HG03521 (cell line): ENCODE measurements at regions not wholly inside any gene's neighbourhood (a gene's known extent, or its start where the extent isn't known, plus 50 kb on each side); places are given as distances from the start of the nearest gene placed in this dataset.
"Not testable (repeated sequence)": the region's sequence is repeated elsewhere in the genome, so short reads cannot be mapped to it uniquely, and the experiment has no call there.

ENCODE experiments used
- ATAC-seq: cut with Tn5 transposase; IDR thresholded peaks from one replicate; pipeline ENCODE4 v1.9.1; 2021; ENCODE audit warnings: mild to moderate bottlenecking, moderate library complexity; ENCODE audit not compliant: unreplicated experiment

DNA sequence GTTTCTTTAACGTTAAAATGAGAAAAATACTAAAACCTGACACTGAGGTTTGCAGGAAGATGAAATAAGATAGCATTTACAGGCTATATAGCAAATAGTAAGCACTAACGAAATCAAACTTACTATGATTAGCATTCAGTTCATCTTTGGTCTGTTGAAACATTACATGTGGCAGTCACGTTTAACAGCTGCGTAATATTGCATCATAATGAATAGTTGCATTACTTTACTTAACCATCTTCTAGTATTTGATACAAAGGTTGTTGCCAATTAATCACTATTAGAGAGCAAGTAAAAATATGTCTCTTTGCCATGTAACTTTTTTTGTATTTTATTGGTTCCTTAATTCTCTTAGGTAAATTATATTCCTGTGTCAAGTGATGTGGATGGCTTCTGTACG, 131.8 kb upstream of the GHITM start:
- ATAC-seq: no peak

- peak; percentile 51 for ATAC-seq
Measured at GRCh38 chr10:84008878-84009277, 130.4 kb upstream of the GHITM start.

DNA sequence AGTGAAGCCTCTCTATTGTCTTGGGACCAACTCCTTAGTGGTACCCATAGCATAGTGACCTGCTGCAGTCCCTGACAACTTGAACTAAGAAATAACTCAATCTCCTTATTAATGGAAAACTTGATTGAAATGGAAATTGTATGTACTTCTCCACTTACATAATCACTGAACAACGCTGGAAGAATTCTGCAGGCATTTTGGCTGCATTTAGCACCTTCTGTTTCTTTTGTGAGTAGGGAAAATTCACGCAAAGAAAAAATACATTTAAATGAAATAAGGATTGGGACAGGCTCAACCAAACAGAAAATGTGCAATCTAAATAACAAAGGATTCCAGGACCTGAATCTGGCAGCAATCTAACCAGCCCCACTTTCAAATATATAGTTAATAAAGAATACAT, 126.9 kb upstream of the GHITM start:
- no peak for ATAC-seq

DNA sequence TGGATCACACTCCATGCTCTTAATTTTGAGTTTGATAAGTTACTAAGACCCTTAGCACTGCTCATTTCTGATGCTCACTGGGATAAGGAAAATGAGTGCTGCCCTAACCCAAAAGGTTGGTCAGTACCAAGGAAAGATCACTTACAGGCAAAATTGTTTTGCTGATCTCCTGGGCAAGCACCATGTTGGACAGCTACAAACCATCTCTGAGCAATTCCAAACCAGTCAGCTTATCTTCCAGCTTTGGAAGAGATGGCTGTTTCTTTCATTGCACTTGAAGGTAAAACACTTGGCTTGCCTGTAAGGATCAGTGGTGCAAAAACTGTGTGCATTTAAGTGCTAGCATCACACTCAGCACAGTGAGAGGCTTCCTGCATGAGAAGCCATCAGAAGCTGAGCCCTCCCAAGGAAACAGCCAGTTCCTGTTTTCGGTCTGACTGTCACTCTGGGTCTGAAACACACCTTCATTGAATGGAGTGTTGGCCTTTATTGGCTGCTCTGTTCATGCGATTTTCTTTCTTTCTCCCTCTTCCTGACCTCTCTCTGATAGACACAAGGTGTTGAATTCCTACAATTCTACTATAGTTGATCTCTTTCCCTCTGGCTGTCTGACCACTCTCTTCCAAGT, 126.4 kb upstream of the GHITM start:
- peak; percentile 91 for ATAC-seq

- ATAC-seq: no peak
Measured at GRCh38 chr10:84015877-84016595, 123.3 kb upstream of the GHITM start.

GRCh38 chr10:84018826-84019225, 120.5 kb upstream of the GHITM start:
- no peak for ATAC-seq

DNA sequence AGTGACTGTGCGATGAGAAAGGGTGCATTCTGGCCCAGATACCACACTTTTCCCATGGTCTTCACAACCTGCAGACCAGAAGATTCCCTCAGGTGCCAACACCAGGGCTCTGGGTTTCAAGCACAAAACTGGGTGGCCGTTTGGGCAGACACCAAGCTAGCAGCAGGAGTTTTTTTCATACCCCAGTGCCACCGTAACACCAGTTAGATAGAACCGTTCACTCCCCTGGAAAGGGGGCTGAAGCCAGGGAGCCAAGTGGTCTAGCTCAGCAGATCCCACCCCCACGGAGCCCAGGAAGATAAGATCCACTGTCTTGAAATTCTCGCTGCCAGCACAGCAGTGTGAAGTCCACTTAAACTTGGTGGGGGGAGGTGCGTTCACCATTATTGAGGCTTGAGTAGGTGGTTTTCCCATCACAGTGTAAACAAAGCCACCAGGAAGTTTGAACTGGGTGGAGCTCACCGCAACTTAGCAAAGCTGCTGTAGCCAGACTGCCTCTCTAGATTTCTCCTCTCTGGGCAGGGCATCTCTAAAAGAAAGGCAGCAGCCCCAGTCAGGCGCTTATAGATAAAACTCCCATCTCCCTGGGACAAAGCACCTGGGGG, 119.4 kb upstream of the GHITM start:
- ATAC-seq: not testable (repeated sequence)

DNA sequence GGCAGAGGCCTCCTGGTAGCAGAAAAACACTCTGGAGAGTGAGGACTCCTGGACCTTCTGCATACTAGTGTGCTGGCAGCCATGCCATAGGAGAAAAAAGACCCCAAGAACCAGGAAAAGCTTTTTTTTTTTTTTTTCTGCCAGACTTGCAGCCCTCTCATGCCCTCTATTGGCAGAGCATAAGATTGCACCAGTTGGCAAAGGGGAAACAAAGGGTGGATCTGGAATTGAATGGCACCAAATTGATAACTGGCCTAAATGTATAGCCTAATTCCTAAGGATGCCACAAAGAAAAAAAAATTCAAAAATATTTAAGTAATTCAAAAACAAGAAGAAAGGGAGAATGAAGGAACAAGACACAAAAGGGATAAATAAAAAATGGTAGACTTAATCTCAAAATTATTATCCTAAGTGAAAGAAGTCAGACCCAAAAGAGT, 112.5 kb upstream of the GHITM start:
- no peak for ATAC-seq

DNA sequence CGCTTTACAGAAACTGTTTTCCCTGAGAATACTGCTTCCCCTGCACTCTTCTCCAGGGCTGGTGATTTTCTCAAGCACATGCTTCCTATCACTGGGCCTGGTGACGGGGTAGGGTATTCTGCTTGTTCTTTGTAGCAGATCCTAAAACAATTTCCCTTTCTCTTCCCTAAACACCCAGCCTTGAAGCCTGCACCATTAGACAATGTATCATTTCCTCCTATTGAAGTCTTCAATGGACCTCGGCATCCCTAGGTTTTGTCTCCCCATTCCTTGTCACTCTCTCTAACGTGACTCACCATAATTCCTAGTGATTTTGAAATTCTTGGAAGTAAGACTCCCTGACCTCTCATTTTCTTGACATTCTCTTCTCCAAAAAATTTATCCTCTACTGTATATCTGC, 109.5 kb upstream of the GHITM start:
- no peak for ATAC-seq

DNA sequence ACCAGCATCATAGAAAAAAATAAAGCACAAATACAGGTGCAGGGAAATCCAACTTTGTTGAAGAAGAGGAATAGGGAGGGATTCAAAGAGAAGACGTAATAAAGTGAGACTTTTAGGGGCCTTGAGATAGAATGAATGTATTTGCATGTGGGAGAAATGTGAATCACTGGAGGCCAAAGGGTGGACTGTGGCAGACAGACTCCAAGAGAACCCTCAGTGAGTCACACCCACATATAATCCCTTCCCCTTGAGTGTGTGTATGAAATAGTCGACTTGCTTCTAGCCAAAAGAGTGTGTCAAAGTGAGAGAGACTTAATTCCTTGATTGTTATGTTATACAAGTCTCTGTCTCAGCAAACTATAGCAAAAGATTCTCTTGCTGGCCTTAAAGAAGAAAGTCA, 101.3 kb upstream of the GHITM start:
- ATAC-seq: no peak

DNA sequence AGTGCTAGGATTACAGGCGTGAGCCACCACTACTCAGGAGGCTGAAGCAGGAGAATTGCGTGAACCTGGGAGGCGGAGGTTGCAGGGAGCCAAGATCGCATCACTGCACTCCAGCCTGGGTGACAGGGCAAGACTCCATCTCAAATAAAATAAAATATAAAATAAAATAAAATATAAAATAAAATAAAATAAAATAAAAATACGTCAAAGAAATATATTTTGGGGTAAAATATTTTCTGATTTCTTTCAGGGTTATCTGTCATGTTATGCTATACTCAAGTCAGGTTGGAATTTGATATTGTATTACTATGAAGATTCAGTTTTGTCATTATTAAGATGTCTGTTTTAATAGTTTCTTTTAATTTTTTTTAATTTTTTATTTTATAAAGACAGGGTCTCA, 99.4 kb upstream of the GHITM start:
- ATAC-seq: no peak

DNA sequence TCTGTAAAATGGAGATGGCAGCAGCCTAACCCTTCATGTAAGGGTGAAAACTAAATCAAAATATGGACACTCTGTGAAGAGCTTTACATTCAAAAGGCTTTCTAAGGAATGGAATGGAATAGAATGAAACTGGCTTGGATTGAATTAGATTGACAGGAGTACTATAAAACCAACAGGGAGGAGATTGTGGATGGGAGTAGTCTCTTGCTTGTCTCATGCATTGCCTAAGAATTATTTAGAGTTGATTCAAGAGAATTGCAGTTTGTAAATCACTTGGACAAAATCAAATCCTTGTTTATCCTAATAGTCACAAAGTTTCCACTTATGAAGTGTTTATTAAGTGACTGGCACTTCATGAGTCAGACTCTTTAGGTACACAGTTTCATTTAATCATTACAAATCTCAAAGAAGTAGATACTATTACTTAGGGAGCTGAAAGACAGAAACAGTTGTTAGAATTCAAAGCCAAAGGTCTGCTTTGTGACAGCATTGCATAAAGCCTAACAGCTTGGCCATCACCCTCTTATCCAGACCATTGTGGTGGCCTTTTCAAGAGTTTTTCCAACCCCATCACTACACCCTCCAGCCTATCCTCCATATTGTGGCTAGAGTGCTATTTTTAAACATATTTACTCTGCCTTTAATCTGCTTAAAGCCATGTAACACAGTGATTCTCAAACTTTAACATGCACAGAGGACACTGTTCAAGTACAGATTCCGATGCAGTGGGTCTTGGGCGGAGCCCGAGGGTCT, 91.9 kb upstream of the GHITM start:
- no peak for ATAC-seq

GRCh38 chr10:84049645-84050011, 89.7 kb upstream of the GHITM start:
- ATAC-seq: no peak

DNA sequence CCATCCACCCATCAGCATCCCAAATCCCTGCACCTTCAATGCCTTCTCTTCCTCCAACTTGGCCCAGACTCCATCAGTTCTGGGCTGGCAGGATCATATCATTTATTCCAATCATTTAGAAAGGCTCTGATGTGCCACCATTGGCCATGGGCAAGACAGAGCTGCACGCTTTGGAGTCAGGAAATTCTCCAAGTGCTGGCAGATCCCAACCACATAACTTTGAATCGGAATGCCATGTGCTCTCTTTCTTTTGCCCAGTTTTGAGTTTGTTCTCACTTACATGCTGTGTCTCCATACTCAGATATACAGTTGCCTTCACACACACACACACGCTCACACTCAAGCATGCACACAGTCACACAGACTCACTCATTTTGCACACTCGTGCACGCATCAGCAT, 85.7 kb upstream of the GHITM start:
- no peak for ATAC-seq

GRCh38 chr10:84054743-84055142, 84.6 kb upstream of the GHITM start:
- ATAC-seq: no peak

GRCh38 chr10:84059526-84059925, 79.8 kb upstream of the GHITM start:
- no peak for ATAC-seq

DNA sequence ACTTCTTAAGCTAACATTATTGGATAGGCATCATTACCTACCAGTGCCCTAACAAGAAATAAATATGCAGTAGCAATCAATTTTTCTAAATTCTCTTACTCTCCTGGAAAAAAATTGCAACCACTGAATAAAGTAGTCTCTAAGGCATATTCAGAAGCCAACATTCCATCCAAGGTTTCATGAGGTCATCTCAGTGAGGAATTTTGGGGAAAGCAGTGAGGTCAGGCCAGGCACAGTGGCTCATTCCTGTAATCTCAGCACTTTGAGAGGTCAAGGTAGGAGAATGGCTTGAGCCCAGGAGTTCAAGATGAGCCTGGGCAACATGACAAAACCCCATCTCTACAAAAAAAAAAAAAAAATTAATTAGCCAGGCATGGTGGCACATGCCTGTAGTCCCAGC, 75.9 kb upstream of the GHITM start:
- no peak for ATAC-seq

DNA sequence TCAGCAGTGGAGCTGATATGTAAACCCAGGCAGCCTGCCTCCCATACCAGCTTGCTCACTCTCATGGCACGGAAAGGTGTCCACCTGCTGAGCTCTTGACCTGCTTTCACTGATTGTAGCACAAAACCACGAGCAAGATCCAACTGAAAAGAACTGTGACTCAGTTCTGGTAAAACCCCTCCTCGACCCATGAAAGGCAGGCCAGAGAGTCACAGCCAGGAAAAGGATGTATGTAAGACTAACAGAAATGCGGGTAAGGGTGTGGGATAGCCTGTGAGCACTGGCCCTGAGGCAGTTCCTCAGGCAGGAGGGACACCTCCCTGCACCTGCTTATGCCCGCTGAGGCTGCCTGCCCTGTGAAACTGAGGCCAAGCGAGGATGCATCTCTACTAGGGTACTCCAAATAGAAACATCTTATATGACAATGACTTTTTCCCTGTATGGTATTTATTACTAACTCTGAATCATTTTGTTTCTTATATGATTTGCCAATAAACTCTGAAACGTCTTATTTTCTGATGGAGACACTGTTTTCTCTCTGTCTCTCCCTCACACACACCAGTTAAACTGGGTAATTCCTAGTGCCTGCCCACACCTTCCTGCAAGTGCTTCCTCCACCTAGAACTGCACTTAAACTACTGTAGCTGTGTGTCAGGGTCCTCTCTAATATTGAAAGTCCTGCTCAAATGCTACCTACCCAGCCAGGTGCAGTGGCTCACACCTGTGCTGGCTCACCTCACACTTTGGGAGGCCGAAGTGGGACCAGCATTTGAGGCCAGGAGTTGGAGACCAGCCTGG, 73.3 kb upstream of the GHITM start:
- ATAC-seq: no peak

DNA sequence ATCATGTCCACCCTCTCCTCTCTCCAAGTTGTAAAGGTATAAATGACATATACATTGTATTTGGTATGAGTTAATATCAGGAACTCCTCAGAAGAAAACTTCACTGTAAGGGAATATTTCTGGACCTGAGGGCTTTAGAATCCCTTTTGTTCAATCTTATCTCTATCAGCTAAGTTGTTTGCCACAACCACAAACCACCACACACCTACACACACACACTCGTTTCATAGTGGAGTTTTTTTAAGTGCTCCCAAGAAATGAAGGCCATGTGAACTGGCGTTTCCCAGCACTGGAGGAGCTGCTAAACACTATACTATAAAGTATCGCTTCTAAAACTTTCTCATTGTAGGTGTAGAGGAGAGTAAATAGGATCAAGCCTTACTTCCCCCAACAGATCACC, 64.8 kb upstream of the GHITM start:
- no peak for ATAC-seq

DNA sequence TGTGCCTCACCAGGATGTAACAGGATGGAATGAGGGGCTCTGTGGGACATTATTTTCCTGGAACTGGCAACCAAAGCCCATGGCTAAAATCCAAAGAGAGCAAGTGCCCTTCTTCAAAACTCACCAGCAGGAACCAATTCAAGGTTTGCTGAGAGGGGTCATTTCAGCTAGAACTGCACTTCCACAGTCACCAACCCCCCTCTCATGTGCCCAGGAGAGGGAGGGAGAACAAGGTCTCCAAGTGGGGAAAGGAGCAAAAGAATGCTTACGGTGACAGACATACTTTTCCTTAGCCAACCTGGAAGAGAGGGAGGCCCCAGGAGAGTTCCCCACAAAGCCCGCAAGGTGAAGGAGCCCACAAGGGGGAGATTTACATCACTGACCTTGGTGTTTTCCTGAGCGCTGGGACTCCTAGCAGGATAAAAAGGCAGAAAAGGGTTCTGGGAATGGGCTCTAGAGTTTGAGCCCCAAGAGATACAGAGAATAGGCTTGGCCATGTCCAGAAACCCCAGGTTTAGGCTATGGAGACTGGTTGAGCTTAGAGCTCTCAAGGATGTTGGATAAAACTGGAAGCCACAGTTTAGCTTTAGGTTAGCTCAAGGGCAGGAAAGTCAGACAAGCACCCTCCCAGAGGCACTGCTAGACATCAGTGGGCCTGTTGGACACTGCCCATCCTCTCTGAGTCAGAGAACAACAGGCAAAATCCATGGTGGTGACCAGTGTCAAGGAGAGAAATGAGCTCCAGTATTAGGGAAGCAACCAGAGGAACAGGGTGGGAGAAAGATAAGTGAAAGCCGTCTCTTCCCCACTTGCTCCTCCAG, 63.9 kb upstream of the GHITM start:
- no peak for ATAC-seq
